OCI-M2 (cell line): ENCODE measurements at regions not wholly inside any gene's neighbourhood (a gene's known extent, or its start where the extent isn't known, plus 50 kb on each side); places are given as distances from the start of the nearest gene placed in this dataset.

ENCODE experiments used
- DNase-seq: peaks from one replicate; lab custom pipeline; 2025; ENCODE audit not compliant: unreplicated experiment; lab: John Stamatoyannopoulos, UW

GRCh38 chr13:104008541-104009435, 942.6 kb upstream of the SLC10A2 start:
- no peak for DNase-seq

GRCh38 chr13:104008075-104008474, 941.9 kb upstream of the SLC10A2 start:
- DNase-seq = no peak

DNA sequence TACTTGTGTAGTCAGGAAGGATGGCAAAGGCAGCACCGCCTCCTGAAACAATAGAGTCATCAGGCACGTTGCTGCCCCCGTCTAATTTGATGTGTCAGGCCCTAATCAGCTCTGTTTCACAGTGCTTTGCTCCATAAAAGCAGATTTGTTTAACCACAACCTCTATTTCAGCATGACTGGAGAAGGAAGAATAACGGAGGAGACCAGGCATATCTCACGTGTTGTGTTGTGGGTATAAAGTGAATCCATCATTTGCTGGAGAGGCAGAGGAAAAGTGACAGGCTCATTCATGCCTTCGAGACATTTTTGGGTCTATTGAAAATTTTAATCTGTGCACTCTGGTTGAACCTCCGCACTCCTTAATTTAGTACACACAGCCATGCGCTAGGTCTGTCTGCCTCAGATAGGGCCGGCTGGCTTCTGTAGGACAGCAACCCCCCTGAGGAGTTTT, 940.4 kb upstream of the SLC10A2 start:
- no peak for DNase-seq

DNA sequence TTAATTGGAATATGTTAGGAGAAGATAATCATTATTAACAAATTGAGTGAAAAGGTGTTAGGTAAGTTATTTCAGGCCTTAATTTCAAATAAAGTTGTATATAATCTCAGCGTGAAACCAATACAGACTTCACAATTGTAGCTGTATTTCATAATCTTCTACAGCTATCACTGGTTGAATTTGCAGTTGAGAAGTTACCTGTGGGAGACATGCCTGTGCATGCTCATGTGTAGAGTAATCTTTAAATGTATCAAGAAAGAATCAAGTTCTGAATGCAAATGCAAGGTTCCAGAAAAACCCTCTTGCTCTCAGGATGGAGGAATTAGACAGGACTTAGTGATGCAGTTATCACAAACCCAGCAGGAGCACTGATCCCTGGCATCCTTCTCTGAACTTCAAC, 938.4 kb upstream of the SLC10A2 start:
- no peak for DNase-seq

DNA sequence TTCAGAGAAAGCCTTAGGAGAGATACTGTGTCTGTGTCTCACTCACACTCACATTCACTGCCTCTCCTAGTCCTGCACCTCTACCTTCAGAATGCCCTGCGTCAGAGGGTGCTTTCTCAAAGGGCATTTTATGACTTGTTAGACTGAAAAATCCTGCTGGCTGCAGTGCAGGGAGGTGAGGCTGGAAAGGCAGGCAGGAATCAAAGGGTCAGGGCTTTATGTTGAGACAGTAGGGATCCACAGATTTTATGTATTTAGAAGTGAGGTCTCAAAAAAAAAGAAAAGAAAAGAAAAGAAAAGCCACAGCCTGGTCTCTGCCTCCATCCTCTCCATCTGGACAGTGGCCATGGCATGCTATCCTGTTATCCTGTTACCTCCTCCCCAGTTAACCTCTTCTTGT, 936.0 kb upstream of the SLC10A2 start:
- DNase-seq = no peak

DNA sequence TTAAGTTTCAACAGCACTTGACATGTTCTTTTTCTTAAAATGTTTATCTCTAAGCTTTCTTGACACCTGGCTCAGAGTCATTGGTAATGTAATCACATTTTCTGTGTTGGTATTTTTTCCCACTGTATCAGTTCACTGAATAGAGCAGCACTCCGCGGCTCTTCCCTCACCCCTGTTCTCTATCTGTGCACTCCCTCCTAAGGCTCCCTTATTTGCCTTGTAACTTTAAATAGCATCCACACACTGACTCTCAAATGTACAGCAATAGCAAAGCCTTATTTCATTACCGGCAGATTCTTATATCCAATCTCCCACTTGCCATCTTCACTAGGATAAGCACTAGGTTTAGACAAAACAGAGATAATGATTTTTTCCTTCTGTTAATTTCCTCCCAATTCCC, 935.5 kb upstream of the SLC10A2 start:
- DNase-seq = no peak

GRCh38 chr13:103996733-103997132, 930.5 kb upstream of the SLC10A2 start:
- DNase-seq = no peak

GRCh38 chr13:103983948-103984347, 917.7 kb upstream of the SLC10A2 start:
- DNase-seq = no peak

- no peak for DNase-seq
Observed at GRCh38 chr13:103976371-103976770, 910.2 kb upstream of the SLC10A2 start.

DNA sequence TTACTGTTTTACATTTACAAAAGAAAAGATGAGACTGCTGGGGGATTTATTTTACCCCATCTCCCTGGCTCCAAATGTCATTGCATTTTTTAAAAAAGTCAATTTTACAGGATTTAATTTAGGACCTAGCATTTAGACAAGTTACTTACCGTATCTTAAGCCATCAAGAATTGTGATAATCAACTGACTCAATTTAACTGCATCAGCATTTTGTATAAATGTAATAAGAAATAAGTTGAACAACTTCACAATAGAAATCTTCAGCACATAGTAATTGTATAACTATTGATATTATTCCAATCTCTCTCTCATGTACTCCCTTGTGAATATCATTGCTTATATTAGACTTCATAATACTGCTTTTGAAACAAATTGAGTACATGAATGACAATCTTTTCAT, 907.5 kb upstream of the SLC10A2 start:
- DNase-seq = no peak

GRCh38 chr13:103969520-103970050, 903.4 kb upstream of the SLC10A2 start:
- DNase-seq = no peak

DNA sequence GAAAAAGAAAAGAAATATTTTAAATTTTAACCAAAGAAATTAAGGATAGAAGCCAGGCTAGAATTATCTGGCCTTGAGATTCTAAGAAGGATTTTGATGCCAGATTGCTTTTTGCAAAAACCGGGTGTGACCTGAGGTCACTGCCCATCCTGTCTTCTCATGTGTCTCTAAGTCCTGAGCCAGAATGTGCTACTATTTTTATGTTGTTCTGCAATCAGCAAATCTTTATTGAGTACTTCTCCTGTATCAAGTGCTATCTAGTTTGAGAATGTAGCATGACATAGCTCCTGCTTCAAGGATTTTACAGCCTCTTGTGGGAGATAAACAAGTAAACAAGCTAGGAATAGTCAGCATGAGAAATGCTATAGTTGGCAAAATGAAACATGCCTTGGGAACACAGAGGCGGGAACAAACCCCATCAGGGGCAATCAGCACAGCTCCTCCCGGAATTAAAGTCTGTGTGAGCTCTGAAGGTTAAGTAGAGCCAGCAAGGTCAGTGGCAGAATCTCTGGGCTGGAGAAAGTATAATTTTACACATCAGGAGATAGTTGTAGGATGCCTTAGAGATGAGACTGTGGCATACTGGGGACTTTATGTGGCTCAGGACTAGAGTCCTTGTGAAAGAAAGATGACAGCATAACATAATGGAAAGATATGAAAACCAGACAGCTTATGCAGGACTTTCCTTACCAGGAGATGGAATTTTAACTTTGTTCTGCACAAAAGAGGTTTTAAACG, 899.5 kb upstream of the SLC10A2 start:
- DNase-seq = no peak

DNA sequence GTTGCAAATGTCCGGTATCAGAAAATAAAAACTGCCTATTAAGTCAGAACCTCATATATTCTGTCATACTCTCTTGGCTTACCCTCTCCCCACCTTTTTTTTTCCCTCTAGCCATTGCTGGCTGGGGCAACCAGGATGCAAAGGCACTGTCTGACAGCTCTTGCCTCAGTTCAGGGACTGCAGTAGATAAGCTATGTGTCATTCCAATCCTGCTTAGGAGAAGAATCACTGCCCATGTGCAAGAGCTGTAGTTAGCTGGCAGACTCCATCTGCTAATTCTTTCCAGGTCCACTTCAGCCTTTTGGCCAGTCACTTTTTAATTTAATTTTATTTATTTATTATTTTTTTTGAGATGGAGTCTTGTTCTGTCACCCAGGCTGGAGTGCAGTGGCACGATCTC, 895.6 kb upstream of the SLC10A2 start:
- DNase-seq = no peak

DNA sequence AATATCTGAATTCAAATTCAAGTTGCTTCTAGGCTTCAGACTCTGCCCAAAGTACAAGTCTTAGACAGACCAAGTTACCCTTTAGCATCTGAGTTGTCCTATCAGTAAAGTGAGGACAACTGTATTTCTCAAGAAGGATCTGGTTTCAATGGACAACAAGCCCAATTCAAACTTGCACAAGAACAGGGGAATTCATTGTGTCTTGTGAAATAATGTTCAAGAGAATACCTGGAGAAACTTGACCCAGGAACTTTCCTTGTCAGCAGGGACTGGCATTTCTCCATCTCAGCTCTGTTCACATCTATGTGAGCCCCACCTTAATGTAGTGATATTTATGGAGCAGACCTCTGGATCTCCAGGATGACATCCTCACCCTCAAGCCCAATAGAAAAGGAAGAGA, 894.9 kb upstream of the SLC10A2 start:
- DNase-seq = no peak

GRCh38 chr13:103960001-103960400, 893.8 kb upstream of the SLC10A2 start:
- no peak for DNase-seq

DNA sequence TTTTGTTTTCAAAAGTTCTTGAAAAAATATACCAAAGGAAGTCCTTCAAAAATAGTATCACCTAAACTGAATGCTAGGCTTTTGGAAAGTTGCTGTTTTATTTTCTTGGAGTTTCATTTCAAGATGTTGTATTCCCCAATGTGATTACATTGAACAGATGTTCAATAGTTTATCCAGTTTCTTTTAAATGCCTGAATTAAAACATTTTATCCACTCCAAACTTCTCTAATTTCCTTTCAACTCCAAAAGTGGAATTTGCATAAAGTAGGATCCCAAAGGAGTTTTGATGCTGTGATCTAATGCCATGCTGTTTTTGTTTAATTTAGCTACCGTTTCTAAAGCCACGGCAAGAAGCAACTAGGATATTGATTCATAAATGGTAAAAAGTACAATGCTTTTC, 892.5 kb upstream of the SLC10A2 start:
- no peak for DNase-seq

DNA sequence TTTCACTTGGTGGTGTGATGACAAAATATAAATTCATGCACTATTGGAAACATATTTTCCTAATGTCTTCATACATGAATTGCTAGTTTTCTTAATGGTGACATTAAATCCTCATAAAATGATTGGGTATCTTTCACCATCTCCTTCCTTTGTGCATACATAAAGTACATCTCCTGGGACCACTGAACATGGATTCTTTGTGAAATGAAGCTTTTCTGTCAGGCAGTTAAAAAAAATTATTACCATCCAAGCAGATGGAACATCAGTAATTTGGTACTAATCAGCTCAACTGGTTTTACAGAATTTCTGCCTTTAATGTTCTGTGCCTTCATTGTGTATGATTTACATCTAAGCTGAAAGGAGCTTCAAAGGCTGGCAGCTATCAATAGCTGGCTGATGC, 891.7 kb upstream of the SLC10A2 start:
- no peak for DNase-seq

DNA sequence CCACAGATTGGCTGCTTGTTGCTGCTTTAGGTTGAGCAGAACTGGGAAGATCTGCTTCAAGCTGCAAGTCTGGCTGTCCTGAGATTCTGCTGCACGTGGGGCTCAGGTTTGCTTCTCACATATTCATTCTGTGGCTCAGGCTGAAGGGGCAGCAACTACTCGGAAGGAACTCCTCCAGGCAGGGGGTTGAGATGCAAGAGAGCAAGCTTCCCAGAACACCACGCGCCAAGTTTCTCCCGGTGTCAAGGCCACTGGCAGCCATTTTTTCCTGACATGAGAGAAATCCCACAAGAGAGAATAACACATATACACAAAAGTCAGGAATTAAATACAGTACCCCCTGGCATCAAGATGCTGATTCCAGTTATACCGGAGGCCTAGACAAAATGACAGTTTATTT, 887.6 kb upstream of the SLC10A2 start:
- DNase-seq = no peak

- DNase-seq = no peak
Observed at GRCh38 chr13:103952183-103952582, 886.0 kb upstream of the SLC10A2 start.

DNA sequence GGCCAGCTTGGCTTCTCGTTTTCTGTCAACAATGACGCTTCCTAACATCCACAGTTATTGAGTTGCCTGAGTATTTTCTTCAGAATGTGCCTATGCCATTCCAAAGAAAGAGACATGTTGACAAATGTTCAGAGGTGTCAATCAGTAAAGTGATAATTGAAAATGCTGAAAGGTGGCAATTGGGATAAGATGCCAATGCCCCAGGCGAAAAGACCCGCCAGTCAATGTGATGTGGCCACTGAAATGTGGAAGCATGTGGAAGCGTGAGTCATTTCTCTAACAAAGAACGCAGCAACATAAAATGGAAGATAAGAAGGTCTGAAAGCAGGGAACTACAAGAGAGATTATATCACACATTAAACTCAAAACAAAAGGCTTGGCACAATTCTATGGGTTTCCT, 882.2 kb upstream of the SLC10A2 start:
- DNase-seq = no peak

- DNase-seq = no peak
Observed at GRCh38 chr13:103945836-103946235, 879.6 kb upstream of the SLC10A2 start.

GRCh38 chr13:103941506-103942140, 875.4 kb upstream of the SLC10A2 start:
- DNase-seq = no peak
